Transverse colon (tissue), 3 donors: ENCODE measurements at regions not wholly inside any gene's neighbourhood (a gene's known extent, or its start where the extent isn't known, plus 50 kb on each side); places are given as distances from the start of the nearest gene placed in this dataset.

Experiments used
- EP300 ChIP-seq: sonication (generic); formaldehyde crosslinking; IDR thresholded peaks from one replicate; pipeline ENCODE4 v1.6.1; 2017; ENCODE audit warnings: antibody characterized with exemption, low read depth
- POLR2A ChIP-seq: fragments of 450-650 bp; IDR thresholded peaks from one replicate; pipeline ENCODE4 v1.6.1; 2016; ENCODE audit warnings: antibody characterized with exemption, mild to moderate bottlenecking, moderate library complexity
- TF ChIP-seq, protein P1 (sequence below), 5 experiments: fragments of 200-600 bp in 3 of 5; fragments of 450-650 bp in 2 of 5; sonication (generic) in 3 of 5; IDR thresholded peaks; 1 replicate in 2 of 5; 2 replicates in 3 of 5; pipeline ENCODE4 v1.5.1; 2016 to 2017; ENCODE audit warnings: antibody characterized with exemption in 5 of 5, inconsistent platforms in 3 of 5, mild to moderate bottlenecking in 2 of 5, moderate library complexity in 1 of 5

GRCh38 chr9:25889661-25890060 is 211.4 kb upstream of the TUSC1 start:
- TF ChIP-seq, protein P1, sequence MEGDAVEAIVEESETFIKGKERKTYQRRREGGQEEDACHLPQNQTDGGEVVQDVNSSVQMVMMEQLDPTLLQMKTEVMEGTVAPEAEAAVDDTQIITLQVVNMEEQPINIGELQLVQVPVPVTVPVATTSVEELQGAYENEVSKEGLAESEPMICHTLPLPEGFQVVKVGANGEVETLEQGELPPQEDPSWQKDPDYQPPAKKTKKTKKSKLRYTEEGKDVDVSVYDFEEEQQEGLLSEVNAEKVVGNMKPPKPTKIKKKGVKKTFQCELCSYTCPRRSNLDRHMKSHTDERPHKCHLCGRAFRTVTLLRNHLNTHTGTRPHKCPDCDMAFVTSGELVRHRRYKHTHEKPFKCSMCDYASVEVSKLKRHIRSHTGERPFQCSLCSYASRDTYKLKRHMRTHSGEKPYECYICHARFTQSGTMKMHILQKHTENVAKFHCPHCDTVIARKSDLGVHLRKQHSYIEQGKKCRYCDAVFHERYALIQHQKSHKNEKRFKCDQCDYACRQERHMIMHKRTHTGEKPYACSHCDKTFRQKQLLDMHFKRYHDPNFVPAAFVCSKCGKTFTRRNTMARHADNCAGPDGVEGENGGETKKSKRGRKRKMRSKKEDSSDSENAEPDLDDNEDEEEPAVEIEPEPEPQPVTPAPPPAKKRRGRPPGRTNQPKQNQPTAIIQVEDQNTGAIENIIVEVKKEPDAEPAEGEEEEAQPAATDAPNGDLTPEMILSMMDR (IDR thresholded peaks at IDR 0.05): no peak
- TF ChIP-seq POLR2A: no peak
- no peak for TF ChIP-seq EP300
